Kidney epithelial cell (primary cell): ENCODE measurements at regions not wholly inside any gene's neighbourhood (a gene's known extent, or its start where the extent isn't known, plus 50 kb on each side); places are given as distances from the start of the nearest gene placed in this dataset.

Source experiments
- DNase-seq: peaks from one replicate; pipeline ENCODE4 v3.0.0-alpha.2; 2010; ENCODE audit warnings: low read depth
- H3K27me3 ChIP-seq: 2 replicates; pipeline ENCODE4 v1.6.0; 2011; ENCODE audit warnings: low read length; ENCODE audit not compliant: control insufficient read depth, insufficient read depth
- H3K36me3 ChIP-seq: 2 replicates; pipeline ENCODE4 v1.5.1; 2011; ENCODE audit warnings: low read length; ENCODE audit not compliant: control insufficient read depth, insufficient read depth
- H3K4me3 ChIP-seq: 2 replicates; pipeline ENCODE4 v1.5.1; 2011; ENCODE audit warnings: low read depth, mild to moderate bottlenecking, control low read depth, low read length
- TF ChIP-seq, protein P1 (sequence below): IDR thresholded peaks from 2 replicates; pipeline ENCODE4 v1.5.1; 2011; ENCODE audit warnings: mild to moderate bottlenecking, moderate library complexity, low read length, control low read depth, inconsistent platforms; ENCODE audit not compliant: insufficient read depth, poor library complexity, severe bottlenecking

DNA sequence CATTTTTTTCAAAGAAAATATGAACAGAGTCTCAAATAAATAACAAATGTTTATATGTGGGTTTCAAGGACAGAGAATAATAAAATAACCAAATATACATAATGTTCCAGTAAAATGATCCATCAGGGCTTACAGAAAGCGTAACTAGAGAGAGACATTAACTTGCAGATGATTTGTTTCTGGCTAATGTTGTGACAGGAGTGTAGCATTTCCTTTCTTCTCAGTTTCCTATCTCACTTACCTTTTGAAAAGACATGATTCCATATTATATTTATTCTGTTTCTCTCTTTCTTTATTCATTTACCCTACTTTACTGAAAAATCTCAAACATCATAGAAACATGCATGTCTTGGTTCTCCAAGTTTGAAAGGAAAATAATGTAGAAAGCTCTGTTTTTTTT lies 451.3 kb upstream of the CDH9 start:
- DNase-seq, result no peak
- TF ChIP-seq, protein P1, sequence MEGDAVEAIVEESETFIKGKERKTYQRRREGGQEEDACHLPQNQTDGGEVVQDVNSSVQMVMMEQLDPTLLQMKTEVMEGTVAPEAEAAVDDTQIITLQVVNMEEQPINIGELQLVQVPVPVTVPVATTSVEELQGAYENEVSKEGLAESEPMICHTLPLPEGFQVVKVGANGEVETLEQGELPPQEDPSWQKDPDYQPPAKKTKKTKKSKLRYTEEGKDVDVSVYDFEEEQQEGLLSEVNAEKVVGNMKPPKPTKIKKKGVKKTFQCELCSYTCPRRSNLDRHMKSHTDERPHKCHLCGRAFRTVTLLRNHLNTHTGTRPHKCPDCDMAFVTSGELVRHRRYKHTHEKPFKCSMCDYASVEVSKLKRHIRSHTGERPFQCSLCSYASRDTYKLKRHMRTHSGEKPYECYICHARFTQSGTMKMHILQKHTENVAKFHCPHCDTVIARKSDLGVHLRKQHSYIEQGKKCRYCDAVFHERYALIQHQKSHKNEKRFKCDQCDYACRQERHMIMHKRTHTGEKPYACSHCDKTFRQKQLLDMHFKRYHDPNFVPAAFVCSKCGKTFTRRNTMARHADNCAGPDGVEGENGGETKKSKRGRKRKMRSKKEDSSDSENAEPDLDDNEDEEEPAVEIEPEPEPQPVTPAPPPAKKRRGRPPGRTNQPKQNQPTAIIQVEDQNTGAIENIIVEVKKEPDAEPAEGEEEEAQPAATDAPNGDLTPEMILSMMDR, result no peak
- no peak overlapping the region for H3K4me3 ChIP-seq
- no peaks in the 10 kb centered on the region for H3K27me3 ChIP-seq
- no peaks in the 10 kb centered on the region for H3K36me3 ChIP-seq

DNA sequence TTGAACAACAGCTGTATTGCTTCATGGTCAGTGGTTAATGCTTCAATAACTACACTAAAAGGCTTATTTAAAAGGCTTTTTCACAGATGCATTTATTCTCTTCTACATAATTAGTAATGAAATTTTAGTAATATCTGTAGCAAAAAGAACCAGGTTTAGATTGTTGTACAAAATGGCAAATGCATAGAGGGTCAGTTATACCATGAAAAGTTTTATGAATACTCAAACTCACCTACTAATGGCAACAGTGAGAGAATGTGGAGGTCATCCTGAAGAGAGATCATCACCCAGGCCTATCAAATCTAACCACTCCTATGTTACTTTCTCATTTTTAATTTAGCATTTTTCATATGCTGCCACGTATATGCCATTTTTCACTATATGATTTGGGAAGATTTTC lies 444.3 kb upstream of the CDH9 start:
- DNase-seq, result no peak
- Histone ChIP-seq H3K4me3 (no peak overlapping the region), H3K36me3 (no peaks in the 10 kb centered on the region), H3K27me3 (no peaks in the 10 kb centered on the region)
- TF ChIP-seq, protein P1, result no peak

DNA sequence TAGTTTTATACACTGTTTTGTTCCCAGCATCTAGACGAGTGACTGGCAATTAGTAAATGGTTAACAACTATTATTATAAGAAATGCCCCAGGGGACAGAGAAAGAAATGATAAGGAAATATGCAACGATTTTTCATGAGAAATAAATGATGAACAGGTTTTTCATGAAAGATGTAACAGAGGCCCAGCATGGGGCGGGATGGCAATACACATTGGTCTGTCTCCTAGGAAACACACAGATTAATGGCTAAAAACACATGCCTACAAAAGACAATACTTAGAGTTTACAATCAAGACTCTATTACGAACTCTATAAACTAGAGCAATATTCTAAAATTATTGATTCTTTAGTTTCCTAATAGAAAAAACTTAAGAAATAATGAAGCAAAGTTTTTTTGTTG lies 441.5 kb upstream of the CDH9 start:
- no peak for DNase-seq
- H3K27me3 ChIP-seq, result no peaks in the 10 kb centered on the region
- H3K36me3 ChIP-seq, result no peaks in the 10 kb centered on the region
- H3K4me3 ChIP-seq, result no peak overlapping the region
- TF ChIP-seq, protein P1, result no peak

DNA sequence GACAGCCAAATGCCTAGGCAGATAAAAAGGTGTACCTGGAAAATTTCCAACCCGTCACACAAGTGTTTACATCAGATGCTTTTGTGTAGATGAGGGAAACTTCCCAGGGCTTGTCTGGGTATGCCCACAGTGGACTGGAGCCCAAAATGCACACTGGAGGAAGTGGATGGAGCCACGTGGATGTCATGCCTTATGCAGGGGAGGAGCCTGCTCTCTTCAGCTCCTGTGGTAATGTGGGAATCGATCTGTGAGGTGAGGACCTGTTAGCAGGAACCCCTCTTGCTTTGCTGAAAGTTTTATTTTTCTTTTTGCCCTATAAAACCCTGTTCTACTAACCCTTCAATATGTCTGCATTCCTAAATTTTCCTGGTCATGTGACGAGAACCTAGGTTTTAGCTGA lies 439.2 kb upstream of the CDH9 start:
- H3K27me3 ChIP-seq, result no peaks in the 10 kb centered on the region
- H3K36me3 ChIP-seq, result no peaks in the 10 kb centered on the region
- TF ChIP-seq, protein P1, result no peak
- H3K4me3 ChIP-seq, result no peak overlapping the region
- no peak for DNase-seq

DNA sequence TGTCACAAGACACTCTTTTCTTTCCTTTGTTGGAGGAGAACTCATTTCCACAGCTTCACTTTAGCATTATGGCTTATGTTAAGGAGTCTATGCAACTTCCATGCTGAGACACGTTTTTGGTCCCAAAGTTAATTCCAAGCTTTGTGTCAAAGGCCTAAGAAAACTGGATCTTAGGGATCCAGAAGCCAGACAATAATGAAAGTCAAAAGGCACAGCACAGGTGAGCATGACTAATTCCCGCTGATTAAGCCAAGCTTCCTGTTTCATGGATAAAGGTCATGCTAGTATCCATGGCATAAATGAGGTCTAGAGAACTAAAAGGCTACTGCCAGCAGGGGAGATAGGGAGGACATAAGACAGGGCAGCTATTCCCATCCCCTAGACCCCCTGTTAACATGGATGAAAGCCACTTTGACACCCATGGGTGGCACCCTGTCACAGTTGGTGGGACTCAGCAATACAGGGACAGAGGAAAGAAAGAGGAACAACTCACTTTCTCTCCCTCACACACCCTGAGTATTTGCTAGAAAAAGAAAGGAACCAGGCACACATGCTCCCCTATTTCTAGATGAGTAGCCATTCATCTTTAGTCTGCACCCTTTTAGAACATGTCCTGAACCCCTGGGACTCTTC lies 438.1 kb upstream of the CDH9 start:
- no peaks in the 10 kb centered on the region for H3K36me3 ChIP-seq

More for the DNA sequence above, 438.1 kb upstream of the CDH9 start:
- no peak overlapping the region for H3K4me3 ChIP-seq
- DNase-seq, result no peak
- no peaks in the 10 kb centered on the region for H3K27me3 ChIP-seq
- TF ChIP-seq, protein P1, result no peak
